ENCODE measurements at regions not wholly inside any gene's neighbourhood (a gene's known extent, or its start where the extent isn't known, plus 50 kb on each side); places are given as distances from the start of the nearest gene placed in this dataset.
"Not testable (repeated sequence)": the region's sequence is repeated elsewhere in the genome, so short reads cannot be mapped to it uniquely, and the experiment has no call there.

GRCh38 chr1:98108378-98108777 is 187.5 kb upstream of the DPYD start:
- DNase-seq (ENCODE audit: low spot score); in situ Hi-C loops (cut with HindIII; ENCODE audit: low sequenced_read_pairs): not testable (repeated sequence)

- in situ Hi-C loops (cut with HindIII; ENCODE audit: low sequenced_read_pairs) = no loop called here
- DNase-seq (ENCODE audit: low spot score) = no peak
Observed at GRCh38 chr1:98107256-98107655, 186.4 kb upstream of the DPYD start.

GRCh38 chr1:98104289-98104688 is 183.5 kb upstream of the DPYD start:
- in situ Hi-C loops (cut with HindIII; ENCODE audit: low sequenced_read_pairs) = no loop called here
- DNase-seq (ENCODE audit: low spot score) = peak; percentile 7

- DNase-seq (ENCODE audit: low spot score) = no peak
- in situ Hi-C loops (cut with HindIII; ENCODE audit: low sequenced_read_pairs) = no loop called here
Observed at GRCh38 chr1:98103617-98104285, 182.9 kb upstream of the DPYD start.

GRCh38 chr1:98102345-98103030 is 181.7 kb upstream of the DPYD start:
- DNase-seq (ENCODE audit: low spot score) = no peak
- in situ Hi-C loops (cut with HindIII; ENCODE audit: low sequenced_read_pairs) = no loop called here

GRCh38 chr1:98101364-98101763 is 180.5 kb upstream of the DPYD start:
- in situ Hi-C loops (cut with HindIII; ENCODE audit: low sequenced_read_pairs) = no loop called here
- no peak for DNase-seq (ENCODE audit: low spot score)

- in situ Hi-C loops (cut with HindIII; ENCODE audit: low sequenced_read_pairs) = no loop called here
- no peak for DNase-seq (ENCODE audit: low spot score)
Observed at GRCh38 chr1:98099501-98099900, 178.7 kb upstream of the DPYD start.

- DNase-seq (ENCODE audit: low spot score) = no peak
- in situ Hi-C loops (cut with HindIII; ENCODE audit: low sequenced_read_pairs) = no loop called here
Observed at GRCh38 chr1:98098473-98098872, 177.6 kb upstream of the DPYD start.

GRCh38 chr1:98090351-98090750 is 169.5 kb upstream of the DPYD start:
- DNase-seq (ENCODE audit: low spot score) = no peak
- in situ Hi-C loops (cut with HindIII; ENCODE audit: low sequenced_read_pairs) = no loop called here

GRCh38 chr1:98088381-98088780 is 167.5 kb upstream of the DPYD start:
- DNase-seq (ENCODE audit: low spot score) = no peak
- in situ Hi-C loops (cut with HindIII; ENCODE audit: low sequenced_read_pairs) = no loop called here

GRCh38 chr1:98086796-98087441 is 166.1 kb upstream of the DPYD start:
- in situ Hi-C loops (cut with HindIII; ENCODE audit: low sequenced_read_pairs) = no loop called here
- no peak for DNase-seq (ENCODE audit: low spot score)

GRCh38 chr1:98086156-98086555 is 165.3 kb upstream of the DPYD start:
- in situ Hi-C loops (cut with HindIII; ENCODE audit: low sequenced_read_pairs) = no loop called here
- DNase-seq (ENCODE audit: low spot score) = no peak

- in situ Hi-C loops (cut with HindIII; ENCODE audit: low sequenced_read_pairs) = no loop called here
- DNase-seq (ENCODE audit: low spot score) = no peak
Observed at GRCh38 chr1:98084188-98084587, 163.4 kb upstream of the DPYD start.

GRCh38 chr1:98081944-98082343 is 161.1 kb upstream of the DPYD start:
- in situ Hi-C loops (cut with HindIII; ENCODE audit: low sequenced_read_pairs) = no loop called here

GRCh38 chr1:98078596-98078995 is 157.8 kb upstream of the DPYD start:
- in situ Hi-C loops (cut with HindIII; ENCODE audit: low sequenced_read_pairs) = no loop called here
- no peak for DNase-seq (ENCODE audit: low spot score)

More at GRCh38 chr1:98081944-98082343, 161.1 kb upstream of the DPYD start:
- DNase-seq (ENCODE audit: low spot score) = no peak

- DNase-seq (ENCODE audit: low spot score) = no peak
- in situ Hi-C loops (cut with HindIII; ENCODE audit: low sequenced_read_pairs) = no loop called here
Observed at GRCh38 chr1:98077691-98078090, 156.9 kb upstream of the DPYD start.

- DNase-seq (ENCODE audit: low spot score) = no peak
- in situ Hi-C loops (cut with HindIII; ENCODE audit: low sequenced_read_pairs) = no loop called here
Observed at GRCh38 chr1:98075626-98076025, 154.8 kb upstream of the DPYD start.

GRCh38 chr1:98073823-98074222 is 153.0 kb upstream of the DPYD start:
- no peak for DNase-seq (ENCODE audit: low spot score)
- in situ Hi-C loops (cut with HindIII; ENCODE audit: low sequenced_read_pairs) = no loop called here

- in situ Hi-C loops (cut with HindIII; ENCODE audit: low sequenced_read_pairs) = no loop called here
Observed at GRCh38 chr1:98073106-98073505, 152.3 kb upstream of the DPYD start.

GRCh38 chr1:98072047-98072446 is 151.2 kb upstream of the DPYD start:
- no peak for DNase-seq (ENCODE audit: low spot score)
- in situ Hi-C loops (cut with HindIII; ENCODE audit: low sequenced_read_pairs) = no loop called here

More at GRCh38 chr1:98073106-98073505, 152.3 kb upstream of the DPYD start:
- DNase-seq (ENCODE audit: low spot score) = no peak
